Omental fat pad (tissue), 3 donors: ENCODE measurements at regions not wholly inside any gene's neighbourhood (a gene's known extent, or its start where the extent isn't known, plus 50 kb on each side); places are given as distances from the start of the nearest gene placed in this dataset.

Experiments
- ATAC-seq: fragments of 150-250 bp; one replicate; pipeline ENCODE4 v1.9.1; 2016; ENCODE audit warnings: mild to moderate bottlenecking, moderate library complexity; ENCODE audit not compliant: low FRiP score
- DNase-seq: peaks from one replicate; pipeline ENCODE4 v3.0.0-alpha.2; 2019; ENCODE audit warnings: low spot score
- CTCF ChIP-seq, 3 donors: fragments of 450-650 bp; IDR thresholded peaks; one replicate each; pipeline ENCODE4 v1.5.1; 2016 to 2017; ENCODE audit warnings: antibody characterized with exemption in 3 of 3, mild to moderate bottlenecking in 3 of 3, moderate library complexity in 2 of 3

GRCh38 chr9:135423725-135424124 is 55.9 kb upstream of the PPP1R26 start:
- TF ChIP-seq CTCF (IDR thresholded peaks at IDR 0.05) = no peak
- no peak for DNase-seq

More at GRCh38 chr9:135423725-135424124, 55.9 kb upstream of the PPP1R26 start:
- no peak for ATAC-seq
